ENCODE measurements at regions not wholly inside any gene's neighbourhood (a gene's known extent, or its start where the extent isn't known, plus 50 kb on each side); places are given as distances from the start of the nearest gene placed in this dataset.

DNA sequence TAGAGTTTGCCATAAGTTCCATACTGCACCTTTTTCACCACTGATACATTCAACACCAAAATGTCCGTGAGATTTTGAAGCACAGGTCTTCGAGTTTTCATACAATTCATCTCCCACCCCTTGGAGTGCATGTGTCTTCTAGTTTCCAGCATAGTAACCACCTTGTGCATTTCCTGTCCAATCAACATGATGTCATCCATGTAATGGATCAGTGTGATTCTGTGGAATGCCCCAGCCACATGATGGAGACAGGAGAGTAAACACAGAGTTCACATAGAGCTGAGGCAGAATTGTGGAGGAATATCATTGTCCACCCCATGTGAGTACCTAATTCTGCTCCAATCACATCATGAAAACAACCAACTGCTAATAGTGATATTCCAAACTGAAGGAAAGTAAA is 441.5 kb upstream of the CDH6 start:
- TF ChIP-seq, protein P1, sequence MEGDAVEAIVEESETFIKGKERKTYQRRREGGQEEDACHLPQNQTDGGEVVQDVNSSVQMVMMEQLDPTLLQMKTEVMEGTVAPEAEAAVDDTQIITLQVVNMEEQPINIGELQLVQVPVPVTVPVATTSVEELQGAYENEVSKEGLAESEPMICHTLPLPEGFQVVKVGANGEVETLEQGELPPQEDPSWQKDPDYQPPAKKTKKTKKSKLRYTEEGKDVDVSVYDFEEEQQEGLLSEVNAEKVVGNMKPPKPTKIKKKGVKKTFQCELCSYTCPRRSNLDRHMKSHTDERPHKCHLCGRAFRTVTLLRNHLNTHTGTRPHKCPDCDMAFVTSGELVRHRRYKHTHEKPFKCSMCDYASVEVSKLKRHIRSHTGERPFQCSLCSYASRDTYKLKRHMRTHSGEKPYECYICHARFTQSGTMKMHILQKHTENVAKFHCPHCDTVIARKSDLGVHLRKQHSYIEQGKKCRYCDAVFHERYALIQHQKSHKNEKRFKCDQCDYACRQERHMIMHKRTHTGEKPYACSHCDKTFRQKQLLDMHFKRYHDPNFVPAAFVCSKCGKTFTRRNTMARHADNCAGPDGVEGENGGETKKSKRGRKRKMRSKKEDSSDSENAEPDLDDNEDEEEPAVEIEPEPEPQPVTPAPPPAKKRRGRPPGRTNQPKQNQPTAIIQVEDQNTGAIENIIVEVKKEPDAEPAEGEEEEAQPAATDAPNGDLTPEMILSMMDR (IDR thresholded peaks at IDR 0.05): no peak
- TF ChIP-seq EP300 (IDR thresholded peaks at IDR 0.05) (no peak), POLR2A (IDR thresholded peaks at IDR 0.05) (no peak)

Measured in ovary (tissue), 3 donors.